ENCODE measurements at regions not wholly inside any gene's neighbourhood (a gene's known extent, or its start where the extent isn't known, plus 50 kb on each side); places are given as distances from the start of the nearest gene placed in this dataset.

GRCh38 chrX:771536-771935, 140.9 kb downstream of the SHOX start:
- Histone ChIP-seq H2AFZ (ENCODE audit: low read depth, low read length) (no peak overlapping the region), H3K27ac (ENCODE audit: extremely low read depth, low read depth, low read length) (no peak overlapping the region), H3K4me1 (replicated peaks in 1 of 2; ENCODE audit: control insufficient read depth in 2 of 2, insufficient read depth in 2 of 2, low read length in 2 of 2) (no peaks in the 10 kb centered on the region), H3K4me3 (no peak overlapping the region), H4K20me1 (replicated peaks; ENCODE audit: control insufficient read depth, insufficient read depth, low read length) (no peaks in the 10 kb centered on the region), H3K27me3 (ENCODE audit: control insufficient read depth in 2 of 2, insufficient read depth in 2 of 2, low read length in 2 of 2) (no peaks in the 10 kb centered on the region), H3K4me2 (ENCODE audit: insufficient read depth, low read length) (no peak overlapping the region), H3K79me2 (ENCODE audit: control insufficient read depth, insufficient read depth, low read length) (no peaks in the 10 kb centered on the region), H3K36me3 (ENCODE audit: control insufficient read depth, insufficient read depth, low read length) (no peaks in the 10 kb centered on the region), H3K9me1 (ENCODE audit: control insufficient read depth, insufficient read depth, low read length) (no peaks in the 10 kb centered on the region), H3K9ac (ENCODE audit: insufficient read depth in 1 of 2, low read depth in 2 of 2, low read length in 2 of 2) (no peak overlapping the region), H3K9me3 (replicated peaks; ENCODE audit: control insufficient read depth, insufficient read depth, low read depth, low read length) (no peaks in the 10 kb centered on the region)
- ChIA-PET POLR2A (no interaction called here), CTCF (ENCODE audit: low intra/inter-chr PET ratio) (no interaction called here)
- 1% methylated on average over 6 of the region's 6 CpGs for WGBS (ENCODE audit: insufficient coverage, low coverage, missing lambda C conversion rate)
- ATAC-seq (no peak), DNase-seq (ENCODE audit: extremely low read depth in 1 of 4, low spot score in 3 of 4) (no peak), FAIRE-seq (no peak)
- in situ Hi-C loops (cut with MboI) = no loop called here
- intact Hi-C loops (cut with micrococcal nuclease) = no loop called here
- no TSS peak for BruUV-seq (replicated peaks)
- TF ChIP-seq TFE3 (CRISPR knock-in tag; IDR thresholded peaks at IDR 0.05) (no peak), HNRNPLL (IDR thresholded peaks at IDR 0.05; ENCODE audit: low read depth, low read length, poor library complexity, severe bottlenecking) (no peak), MAX (CRISPR knock-in tag; IDR thresholded peaks at IDR 0.05) (no peak), EHMT2 (IDR thresholded peaks at IDR 0.05) (no peak), SMAD2 (IDR thresholded peaks at IDR 0.05; ENCODE audit: low read depth, low read length) (no peak), ZNF134 (CRISPR knock-in tag; conservative IDR thresholded peaks at IDR 0.05) (no peak), ZNF512 (tag; IDR thresholded peaks at IDR 0.05) (no peak), MEF2A (IDR thresholded peaks at IDR 0.05; ENCODE audit: control insufficient read depth, low read depth, low read length) (no peak)
- TF ChIP-seq, protein P1, sequence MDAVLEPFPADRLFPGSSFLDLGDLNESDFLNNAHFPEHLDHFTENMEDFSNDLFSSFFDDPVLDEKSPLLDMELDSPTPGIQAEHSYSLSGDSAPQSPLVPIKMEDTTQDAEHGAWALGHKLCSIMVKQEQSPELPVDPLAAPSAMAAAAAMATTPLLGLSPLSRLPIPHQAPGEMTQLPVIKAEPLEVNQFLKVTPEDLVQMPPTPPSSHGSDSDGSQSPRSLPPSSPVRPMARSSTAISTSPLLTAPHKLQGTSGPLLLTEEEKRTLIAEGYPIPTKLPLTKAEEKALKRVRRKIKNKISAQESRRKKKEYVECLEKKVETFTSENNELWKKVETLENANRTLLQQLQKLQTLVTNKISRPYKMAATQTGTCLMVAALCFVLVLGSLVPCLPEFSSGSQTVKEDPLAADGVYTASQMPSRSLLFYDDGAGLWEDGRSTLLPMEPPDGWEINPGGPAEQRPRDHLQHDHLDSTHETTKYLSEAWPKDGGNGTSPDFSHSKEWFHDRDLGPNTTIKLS (IDR thresholded peaks at IDR 0.05; ENCODE audit: borderline replicate concordance, low read depth) = no peak
- TF ChIP-seq, protein P2, sequence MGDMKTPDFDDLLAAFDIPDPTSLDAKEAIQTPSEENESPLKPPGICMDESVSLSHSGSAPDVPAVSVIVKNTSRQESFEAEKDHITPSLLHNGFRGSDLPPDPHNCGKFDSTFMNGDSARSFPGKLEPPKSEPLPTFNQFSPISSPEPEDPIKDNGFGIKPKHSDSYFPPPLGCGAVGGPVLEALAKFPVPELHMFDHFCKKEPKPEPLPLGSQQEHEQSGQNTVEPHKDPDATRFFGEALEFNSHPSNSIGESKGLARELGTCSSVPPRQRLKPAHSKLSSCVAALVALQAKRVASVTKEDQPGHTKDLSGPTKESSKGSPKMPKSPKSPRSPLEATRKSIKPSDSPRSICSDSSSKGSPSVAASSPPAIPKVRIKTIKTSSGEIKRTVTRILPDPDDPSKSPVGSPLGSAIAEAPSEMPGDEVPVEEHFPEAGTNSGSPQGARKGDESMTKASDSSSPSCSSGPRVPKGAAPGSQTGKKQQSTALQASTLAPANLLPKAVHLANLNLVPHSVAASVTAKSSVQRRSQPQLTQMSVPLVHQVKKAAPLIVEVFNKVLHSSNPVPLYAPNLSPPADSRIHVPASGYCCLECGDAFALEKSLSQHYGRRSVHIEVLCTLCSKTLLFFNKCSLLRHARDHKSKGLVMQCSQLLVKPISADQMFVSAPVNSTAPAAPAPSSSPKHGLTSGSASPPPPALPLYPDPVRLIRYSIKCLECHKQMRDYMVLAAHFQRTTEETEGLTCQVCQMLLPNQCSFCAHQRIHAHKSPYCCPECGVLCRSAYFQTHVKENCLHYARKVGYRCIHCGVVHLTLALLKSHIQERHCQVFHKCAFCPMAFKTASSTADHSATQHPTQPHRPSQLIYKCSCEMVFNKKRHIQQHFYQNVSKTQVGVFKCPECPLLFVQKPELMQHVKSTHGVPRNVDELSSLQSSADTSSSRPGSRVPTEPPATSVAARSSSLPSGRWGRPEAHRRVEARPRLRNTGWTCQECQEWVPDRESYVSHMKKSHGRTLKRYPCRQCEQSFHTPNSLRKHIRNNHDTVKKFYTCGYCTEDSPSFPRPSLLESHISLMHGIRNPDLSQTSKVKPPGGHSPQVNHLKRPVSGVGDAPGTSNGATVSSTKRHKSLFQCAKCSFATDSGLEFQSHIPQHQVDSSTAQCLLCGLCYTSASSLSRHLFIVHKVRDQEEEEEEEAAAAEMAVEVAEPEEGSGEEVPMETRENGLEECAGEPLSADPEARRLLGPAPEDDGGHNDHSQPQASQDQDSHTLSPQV (IDR thresholded peaks at IDR 0.05) = no peak
- TF ChIP-seq, protein P3, sequence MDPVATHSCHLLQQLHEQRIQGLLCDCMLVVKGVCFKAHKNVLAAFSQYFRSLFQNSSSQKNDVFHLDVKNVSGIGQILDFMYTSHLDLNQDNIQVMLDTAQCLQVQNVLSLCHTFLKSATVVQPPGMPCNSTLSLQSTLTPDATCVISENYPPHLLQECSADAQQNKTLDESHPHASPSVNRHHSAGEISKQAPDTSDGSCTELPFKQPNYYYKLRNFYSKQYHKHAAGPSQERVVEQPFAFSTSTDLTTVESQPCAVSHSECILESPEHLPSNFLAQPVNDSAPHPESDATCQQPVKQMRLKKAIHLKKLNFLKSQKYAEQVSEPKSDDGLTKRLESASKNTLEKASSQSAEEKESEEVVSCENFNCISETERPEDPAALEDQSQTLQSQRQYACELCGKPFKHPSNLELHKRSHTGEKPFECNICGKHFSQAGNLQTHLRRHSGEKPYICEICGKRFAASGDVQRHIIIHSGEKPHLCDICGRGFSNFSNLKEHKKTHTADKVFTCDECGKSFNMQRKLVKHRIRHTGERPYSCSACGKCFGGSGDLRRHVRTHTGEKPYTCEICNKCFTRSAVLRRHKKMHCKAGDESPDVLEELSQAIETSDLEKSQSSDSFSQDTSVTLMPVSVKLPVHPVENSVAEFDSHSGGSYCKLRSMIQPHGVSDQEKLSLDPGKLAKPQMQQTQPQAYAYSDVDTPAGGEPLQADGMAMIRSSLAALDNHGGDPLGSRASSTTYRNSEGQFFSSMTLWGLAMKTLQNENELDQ (CRISPR knock-in tag; IDR thresholded peaks at IDR 0.05; ENCODE audit: borderline replicate concordance) = no peak
